ENCODE measurements at regions not wholly inside any gene's neighbourhood (a gene's known extent, or its start where the extent isn't known, plus 50 kb on each side); places are given as distances from the start of the nearest gene placed in this dataset.

DNA sequence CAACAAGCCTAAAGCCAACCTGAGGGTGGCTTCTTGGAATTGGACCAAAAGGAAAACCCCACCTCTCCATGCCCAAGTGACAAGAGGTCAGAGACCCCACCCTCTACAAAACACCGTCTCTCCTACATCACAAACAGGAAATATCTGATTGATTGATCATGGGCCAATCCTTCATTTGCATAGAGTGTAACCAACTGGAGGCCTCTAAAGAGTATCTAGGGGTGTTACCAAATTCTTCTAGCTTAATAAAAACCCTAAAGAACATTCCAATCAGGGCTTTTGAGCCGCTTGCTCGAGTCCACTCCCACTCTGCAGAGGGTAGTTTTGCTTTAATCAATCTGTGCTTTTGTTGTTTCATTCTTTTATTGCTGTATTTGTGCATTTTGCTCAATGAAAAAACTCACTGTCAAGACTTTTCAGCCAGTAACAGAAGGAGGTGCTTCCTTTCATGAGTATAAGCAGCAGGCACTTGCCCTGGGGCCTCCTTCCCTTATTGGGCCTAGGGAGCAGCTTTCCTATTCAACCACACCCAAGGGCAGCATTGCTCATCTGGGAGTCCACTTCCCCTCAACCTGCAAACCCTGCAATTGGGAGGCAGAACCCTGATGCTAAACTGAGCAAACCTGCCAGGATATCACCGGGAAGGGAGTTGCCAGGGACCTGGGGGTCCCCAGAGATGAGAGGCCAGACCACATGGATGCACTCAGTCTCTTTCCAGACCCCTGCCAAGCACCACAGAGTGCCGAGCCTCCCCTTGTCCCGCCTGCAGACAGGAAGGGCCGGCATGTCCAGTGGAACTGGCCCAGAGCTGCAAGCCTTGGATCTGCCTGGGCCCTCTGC is 154.3 kb upstream of the VSTM2B start:
- intact Hi-C loops (cut with micrococcal nuclease) = no loop called here

DNA sequence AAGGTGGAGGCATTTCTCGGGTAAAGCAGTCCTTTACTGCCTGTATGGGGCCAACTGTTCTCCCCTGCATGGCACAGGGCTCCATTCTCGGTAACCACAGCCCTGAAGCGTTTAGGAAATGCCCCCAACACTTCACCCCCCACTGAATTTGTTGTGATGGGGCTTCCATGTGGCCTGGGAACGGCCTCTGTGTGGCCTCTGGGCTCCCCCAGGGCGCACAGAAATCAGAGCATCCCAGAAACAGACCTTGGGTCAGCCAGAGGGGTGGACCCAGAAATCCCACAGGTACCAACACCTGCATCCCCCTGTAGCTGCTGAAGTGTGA is 153.7 kb upstream of the VSTM2B start:
- intact Hi-C loops (cut with micrococcal nuclease) = no loop called here

DNA sequence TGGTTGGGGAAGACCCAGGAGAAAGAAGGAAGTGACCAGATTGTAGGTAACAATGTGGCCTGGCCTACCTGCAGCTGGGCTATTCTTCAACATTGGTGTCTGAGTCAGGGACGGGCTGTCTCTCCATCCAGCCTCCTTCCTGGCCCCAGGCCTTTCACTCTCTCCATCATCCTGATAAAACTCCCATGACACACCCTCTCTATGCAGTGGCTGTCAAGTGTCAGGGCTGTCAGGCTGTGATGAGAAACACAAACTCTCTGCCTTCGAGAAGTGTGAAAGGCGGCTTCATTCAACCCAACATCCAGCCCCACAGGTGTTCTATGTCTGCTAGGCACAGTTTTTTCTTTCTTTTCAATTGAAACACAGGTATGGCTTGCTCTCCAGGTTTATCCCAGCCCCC is 153.3 kb upstream of the VSTM2B start:
- intact Hi-C loops (cut with micrococcal nuclease) = no loop called here

DNA sequence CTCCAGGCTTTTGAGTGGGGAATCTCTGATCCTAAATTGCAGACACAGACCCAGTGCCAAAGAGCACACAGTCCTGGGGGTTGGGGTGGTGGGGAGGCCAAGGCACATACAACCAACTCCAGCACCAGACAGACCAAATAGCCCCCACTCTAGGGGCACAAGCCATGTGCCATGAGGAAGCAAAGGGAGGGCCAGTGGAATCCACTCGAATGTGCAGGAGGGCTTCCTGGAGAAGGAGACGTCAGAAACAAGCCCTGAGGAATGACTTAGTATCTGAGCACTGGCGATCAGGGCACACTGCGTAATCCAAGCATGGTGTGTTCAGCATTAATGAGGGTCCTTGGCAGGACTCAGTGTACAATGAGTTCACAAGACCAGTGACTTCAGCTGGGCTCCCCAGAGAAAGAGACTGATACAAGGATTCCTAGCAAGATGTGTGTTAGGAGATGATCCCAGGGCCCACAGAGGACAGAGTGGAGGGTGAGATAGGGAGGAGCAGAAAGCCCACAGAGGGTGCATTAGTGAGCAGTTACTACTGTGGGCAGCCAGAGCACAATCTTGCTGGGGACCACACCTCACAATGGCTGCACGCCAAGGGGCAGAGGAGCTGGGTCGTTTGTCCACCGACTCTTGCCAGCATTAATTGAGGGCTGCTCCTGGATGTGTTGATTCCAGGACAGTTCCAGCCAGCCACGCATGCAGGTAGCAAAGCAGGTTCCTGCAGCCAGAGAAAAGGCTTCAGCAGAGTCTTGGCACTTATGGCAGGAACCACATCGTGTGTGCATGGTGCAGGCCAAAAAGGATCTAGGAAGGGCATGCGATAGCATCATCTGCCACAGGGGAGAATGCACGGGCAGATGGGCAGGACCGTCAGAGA is 152.6 kb upstream of the VSTM2B start:
- intact Hi-C loops (cut with micrococcal nuclease) = no loop called here

DNA sequence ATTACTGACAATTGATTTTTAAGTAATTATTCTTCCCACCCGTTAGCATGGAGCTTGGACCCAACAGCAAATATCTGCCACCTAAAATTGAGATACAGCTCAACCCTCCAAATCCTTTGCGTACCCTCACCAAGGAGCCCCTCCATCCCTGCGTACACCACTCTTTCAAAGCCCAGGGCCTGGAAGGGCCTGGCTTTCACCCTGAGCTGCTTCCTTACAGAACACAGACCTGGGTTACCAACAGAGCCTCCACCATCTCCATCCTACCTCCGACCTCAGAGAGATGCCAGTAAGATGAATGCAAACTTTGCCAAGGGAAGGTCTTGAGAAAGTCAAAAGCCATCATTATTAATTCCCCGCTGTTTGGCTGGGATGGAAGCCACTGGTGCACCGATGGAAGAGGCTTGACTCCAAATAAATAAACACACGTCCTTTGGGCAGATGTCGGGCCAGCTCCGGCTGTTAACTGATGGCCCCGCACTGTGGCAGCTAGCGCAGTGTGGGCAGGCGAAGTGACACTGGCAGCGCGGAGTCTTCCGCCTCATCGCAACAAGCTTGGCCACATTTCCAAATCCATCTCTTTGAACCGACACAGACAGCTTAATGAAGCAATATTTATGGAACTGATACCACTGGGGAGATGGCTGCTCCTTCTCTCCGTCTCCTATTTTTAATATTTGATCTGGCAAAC is 150.2 kb upstream of the VSTM2B start:
- intact Hi-C loops (cut with micrococcal nuclease) = no loop called here

DNA sequence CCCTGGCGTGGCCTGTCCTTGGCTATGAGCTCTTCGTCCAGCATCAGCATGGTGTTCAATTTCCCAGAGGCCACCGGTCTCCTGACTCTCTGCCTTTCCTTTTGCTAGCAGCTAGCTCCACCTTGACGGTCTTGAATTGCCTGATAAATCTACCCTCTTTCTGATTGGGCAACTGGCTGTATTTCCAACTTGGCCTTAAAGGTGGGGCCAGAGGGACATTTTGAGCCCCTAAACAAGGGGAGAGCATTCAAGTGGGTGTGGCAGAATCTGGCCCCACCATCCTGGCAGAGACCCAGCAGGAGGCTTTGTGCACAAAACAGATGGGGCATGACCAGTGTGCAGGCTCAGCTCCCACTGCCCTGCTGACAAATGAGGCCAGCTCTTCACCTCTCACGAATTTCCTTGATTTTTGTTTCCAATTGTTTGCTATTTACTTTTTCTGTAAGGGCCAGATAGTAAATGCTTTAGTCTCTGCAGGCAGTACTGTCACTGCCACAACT is 148.9 kb upstream of the VSTM2B start:
- intact Hi-C loops (cut with micrococcal nuclease) = no loop called here

DNA sequence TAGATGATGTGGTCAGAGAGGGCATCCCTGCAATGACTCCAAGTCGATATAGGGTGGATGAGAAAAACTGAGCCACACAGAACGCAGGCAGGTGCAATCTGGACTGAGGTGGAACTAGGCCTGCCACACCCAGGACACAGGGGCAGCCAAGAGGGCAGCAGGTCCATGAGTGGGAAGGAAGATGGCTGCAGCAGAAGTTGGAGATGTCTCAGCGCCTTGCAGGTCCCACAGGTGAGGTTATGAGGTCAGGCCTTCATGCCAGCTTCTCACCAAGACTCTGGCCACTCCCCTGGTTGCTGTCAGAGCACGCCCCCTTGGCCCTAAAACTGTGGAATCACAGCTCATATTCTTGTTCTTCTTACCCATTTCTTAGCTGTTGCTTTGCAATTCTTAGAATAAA is 147.7 kb upstream of the VSTM2B start:
- intact Hi-C loops (cut with micrococcal nuclease) = no loop called here

DNA sequence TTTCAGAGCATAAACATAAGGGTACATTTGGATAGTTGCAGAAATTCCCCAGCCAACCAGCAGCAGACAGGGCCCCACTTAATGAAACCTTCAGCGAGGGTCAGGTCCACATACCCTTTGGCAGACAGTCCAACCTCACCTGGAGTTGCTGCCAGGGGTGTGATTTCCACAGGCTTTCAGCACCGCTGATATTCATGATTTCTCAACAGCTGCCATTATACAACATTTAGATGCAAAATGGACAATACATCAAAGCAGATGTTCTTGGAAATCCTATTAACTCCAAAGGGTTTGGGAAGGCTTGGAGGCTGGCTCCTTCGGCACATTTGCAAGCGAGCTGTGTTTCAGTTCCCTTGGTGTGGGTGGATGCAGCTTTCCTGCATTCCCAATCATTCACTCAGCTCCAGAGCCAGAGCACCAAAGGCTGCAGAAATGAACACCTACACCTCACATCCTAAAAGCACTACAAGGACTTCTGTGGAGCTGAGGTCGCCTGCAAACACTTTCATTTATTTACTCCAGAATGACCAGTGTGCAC is 147.2 kb upstream of the VSTM2B start:
- intact Hi-C loops (cut with micrococcal nuclease) = no loop called here

DNA sequence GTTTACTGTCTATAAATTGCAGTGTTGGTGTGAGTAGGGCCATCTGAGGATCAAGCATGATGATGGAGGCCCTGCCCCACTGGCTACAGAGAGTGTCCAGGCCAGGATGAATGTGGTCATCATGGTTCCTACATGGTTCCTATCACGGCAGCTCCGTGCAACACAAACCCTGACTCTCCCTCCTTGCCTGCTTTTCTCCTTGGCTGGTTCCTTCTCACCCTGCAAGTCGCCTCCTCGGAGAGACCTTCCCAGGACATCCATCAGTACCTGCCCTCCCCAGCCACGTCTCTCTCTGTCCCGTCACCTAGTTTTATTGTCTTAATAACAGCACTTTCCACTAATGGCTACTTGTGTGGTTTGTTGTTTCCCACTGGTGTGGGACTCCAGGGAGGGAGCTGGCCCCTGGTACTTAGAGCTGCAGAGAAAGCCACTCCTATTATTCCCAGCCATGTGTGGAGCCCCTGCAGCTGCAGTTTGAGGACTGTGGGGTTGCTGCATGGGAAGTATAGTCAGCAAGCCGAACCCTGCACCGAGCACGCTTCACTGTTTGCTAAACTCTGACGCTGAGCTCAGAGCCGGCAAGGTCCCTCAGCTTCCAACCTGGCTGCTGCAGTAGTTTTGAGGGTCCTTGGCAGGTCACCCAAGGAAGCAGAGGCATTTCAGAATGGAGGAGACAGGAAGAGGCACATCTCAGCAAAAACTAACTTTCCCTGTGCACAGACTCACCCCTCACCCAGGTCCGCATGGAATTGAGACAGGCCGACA is 146.4 kb upstream of the VSTM2B start:
- intact Hi-C loops (cut with micrococcal nuclease) = no loop called here

DNA sequence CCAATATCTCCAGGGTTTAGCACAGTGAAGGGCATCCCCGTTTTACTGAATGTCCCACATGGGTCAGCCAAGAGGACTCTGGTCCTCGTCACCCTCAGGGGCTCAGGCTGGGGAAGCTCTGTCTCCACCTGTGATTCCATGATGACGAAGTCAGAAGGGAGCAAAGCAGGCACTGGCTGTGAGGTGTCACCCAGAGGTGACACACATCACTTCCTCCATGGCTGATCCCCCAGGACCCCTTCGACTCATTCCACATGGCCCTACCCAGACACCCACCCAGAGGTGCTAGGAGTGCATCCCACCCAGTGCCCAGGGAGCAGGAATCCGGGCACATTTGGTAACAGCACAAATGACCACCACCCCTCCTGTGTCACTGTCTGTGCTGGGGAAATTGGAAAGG is 145.2 kb upstream of the VSTM2B start:
- intact Hi-C loops (cut with micrococcal nuclease) = no loop called here

DNA sequence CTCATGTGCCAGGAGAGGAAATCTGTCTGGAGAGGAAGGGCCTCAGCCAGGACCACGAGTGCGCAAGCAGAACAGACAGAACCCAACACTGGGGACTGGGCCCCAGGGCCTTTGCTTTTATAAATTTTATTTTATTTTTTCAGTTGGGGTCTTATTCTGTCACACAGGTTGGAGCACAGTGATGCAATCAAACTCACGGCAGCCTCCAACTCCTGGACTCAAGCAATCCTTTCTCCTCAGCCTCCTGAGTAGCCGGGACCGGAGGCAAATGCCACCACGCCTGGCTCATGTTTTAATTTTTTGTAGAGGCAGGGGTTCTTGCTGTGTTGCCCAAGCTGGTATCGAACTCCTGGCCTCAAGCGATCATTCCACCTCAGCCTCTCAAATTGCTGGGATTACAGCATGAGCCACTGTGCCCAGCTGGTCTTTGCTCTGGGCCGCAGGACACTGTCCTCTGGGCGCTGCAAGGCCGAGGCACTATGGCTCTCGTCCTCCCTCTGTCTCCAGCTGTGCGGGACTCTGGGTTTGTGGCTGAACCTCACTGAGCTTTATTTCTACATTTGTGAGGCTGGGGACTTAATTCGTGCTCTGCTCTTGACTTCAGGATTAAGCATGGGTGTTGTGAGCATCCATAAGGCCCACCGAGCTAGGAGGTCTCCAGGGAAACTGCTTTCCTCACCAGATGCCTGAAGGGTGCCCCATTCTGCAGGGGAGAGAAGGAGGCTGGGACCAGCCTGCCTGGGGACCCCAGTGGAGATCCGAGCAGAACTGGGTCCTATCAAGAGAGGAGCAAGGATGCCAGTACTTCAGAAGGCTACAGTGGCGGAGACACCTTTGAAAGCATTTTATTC is 144.2 kb upstream of the VSTM2B start:
- intact Hi-C loops (cut with micrococcal nuclease) = no loop called here

DNA sequence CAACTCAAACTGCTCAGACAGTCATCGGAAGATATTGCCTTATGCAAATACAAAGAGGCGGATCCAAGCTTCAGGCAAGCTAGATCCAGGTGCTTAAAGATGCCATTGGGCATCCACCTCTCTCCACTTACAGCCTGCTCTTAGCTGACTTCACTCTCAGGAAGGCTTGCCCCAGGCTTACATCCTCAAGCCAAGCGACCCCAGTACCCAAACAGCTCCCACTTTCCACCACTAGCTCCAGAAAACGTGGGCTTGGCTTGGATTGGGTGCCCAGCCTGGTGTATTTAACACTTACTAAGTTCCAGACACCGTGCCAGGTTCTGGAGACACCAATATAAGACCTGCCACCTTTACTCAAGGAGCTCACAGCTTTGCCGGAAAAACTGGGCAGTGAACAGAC is 142.1 kb upstream of the VSTM2B start:
- intact Hi-C loops (cut with micrococcal nuclease) = no loop called here

DNA sequence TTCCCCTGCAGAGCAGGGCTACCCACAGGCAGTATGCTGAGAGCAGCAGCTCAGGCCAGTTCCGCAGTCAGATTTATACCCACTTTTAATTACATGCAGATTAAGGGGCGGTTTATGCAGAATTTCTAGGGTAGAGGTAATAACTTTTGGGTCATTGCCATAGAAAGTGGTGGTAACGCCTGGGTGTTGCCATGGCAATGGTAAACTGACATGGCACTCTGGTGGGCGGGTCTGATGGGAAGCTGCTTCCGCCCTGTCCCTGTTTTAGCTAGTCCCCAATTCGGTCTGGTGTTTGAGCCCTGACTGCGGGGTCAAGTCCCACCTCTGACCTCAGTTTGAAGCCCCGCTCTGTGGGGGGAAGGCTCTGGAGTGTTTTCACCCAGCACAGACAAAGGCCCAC is 141.1 kb upstream of the VSTM2B start:
- intact Hi-C loops (cut with micrococcal nuclease) = no loop called here

DNA sequence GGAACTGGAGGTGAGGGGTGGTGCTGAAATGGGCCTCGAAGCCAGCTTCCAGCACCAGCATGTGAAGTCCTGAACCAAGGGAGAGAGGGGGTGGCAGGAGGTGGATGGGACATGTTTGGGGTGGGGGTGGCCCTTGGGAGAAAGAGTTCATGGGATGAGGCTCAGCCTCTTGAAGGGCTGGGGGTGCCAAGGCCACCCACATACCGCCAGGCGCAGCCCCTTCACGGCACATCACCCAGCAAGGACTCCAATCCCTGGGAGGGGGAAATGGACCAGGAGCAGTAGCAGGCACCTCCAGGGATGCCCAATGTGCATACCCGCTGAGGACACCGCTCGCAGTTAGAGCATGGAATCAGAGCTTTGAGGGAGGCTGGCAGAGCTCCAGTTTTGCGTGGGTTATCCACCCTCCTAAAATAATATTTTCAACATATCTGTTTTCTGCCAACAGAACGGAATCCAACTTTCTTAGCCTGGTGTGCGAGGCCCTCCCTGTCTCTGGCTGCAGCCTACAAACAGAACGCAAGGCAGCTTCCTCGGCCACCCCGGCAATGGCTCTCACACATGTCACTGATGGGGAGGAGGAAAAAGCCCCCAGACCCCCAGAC is 140.5 kb upstream of the VSTM2B start:
- intact Hi-C loops (cut with micrococcal nuclease) = no loop called here

DNA sequence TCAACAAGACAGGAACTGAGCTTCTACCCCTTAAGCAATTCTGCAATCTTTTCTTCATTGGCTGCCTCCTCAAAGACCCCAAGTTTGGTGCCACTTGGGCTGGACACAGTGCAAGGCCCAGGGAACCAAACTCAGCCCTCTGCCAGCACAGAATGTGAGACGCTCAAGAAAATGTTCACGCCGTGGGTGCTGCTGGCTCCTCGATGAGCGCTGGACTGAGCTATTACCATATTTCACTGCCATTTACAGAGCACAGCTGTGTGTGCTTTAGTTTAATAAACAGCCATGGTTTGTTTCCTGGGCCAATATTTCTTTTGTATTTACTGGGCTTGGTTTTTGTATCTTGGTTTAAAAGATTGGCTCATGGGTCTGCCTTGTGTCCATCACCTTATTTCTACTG is 138.8 kb upstream of the VSTM2B start:
- intact Hi-C loops (cut with micrococcal nuclease) = no loop called here

DNA sequence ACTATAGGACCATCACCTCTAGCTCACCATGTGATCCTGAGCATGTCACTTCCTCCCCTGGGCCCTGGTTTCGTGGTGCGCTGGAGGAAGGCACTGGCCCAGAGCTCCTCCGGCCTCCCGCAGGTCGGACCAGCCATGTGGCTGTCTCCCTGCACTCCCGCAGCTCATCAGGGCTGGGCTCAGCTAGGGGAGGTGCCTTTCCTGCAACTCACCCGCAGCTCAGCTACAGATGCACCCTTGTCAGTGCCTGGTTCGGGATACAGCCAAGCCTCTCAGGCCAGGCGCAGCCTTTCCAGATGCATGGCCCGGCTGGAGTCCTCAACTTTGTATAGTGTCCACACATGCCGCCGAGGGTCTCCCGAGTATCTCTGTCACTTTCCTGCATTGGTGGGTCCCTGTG is 138.2 kb upstream of the VSTM2B start:
- intact Hi-C loops (cut with micrococcal nuclease) = no loop called here

DNA sequence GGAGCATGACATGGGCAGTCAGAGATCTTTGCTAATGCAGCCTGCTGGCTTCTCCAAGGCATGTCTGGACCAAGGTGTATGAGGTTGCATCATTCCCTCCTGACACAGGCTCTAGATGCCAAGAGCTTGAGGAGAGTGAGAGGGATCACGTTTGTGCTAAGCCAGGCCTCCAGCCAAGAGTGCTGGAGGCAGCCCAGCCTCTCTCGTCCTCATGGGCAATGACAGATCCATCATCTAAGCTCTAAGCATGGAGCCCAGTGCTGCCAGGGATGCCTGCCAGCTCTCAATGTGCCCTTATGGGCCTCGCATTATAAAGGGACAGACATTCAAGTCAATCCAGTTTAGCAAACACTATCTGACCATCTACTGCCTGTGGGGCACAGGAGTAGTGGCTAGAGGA is 136.3 kb upstream of the VSTM2B start:
- intact Hi-C loops (cut with micrococcal nuclease) = no loop called here

DNA sequence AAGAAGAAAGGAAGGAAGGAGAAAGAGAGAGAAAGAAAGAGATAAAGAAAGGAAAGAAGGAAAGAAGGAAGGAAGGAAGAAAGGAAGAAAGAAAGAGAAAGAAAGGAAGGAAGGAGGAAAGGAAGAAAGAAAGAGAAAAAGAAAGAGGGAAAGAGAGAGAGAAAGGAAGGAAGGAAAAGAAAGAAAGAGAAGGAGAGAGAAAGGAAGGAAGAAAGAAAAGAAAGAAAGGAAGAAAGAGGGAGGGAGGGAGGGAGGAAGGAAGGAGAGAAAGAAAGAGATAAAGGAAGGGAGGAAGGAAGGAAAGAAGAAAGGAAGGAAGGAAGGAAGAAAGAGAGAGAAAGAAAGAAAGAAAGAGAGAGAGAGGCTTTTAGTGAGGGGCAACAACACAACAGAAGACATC is 135.1 kb upstream of the VSTM2B start:
- intact Hi-C loops (cut with micrococcal nuclease) = no loop called here

DNA sequence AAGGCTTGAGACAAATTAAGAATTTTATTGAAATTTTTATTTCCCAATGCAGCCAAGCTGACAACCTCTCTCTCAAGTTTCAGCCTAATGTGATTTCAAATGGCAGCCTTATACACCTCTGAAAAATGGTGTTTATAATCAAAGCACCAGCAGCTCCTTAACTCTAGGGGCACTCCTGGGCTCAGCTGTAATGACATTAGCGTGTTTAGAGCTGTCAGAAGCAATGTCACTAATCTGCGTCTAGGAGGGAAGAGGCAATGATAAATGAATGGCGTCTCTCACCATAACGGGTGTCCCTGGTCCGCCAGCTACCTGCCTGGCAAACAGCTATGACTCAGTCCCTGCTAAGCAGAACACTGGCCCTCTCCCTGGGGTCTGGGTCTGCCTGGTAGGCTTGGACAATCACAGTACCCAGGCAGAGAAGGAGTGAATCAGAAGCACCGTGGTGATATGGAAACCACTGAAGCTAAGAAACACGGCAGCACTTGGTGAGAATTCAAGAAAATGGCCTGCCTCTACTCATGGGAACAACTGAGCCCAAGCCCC is 131.8 kb upstream of the VSTM2B start:
- intact Hi-C loops (cut with micrococcal nuclease) = no loop called here

Measured in T-helper 2 cell treated with Interferon-gamma antibody and Interleukin-4, amounts not matched to agents 100 ng/mL and 5 ng/mL, for 36 hours (primary cell).